ENCODE measurements at regions not wholly inside any gene's neighbourhood (a gene's known extent, or its start where the extent isn't known, plus 50 kb on each side); places are given as distances from the start of the nearest gene placed in this dataset.

- TF ChIP-seq YY1 (IDR thresholded peaks at IDR 0.05; ENCODE audit: insufficient read depth, insufficient read length) (no peak), SUZ12 (IDR thresholded peaks at IDR 0.05; ENCODE audit: extremely low read depth, insufficient read depth, insufficient read length) (no peak), ZNF274 (IDR thresholded peaks at IDR 0.05; ENCODE audit: low read depth, low read length) (no peak)
Observed at GRCh38 chr3:144643771-144644198, 672.2 kb downstream of the DIPK2A start.

All from NT2/D1 (cell line).